Vagina (tissue), 2 donors: ENCODE measurements at regions not wholly inside any gene's neighbourhood (a gene's known extent, or its start where the extent isn't known, plus 50 kb on each side); places are given as distances from the start of the nearest gene placed in this dataset.
A peak's percentile ranks its signal among the peaks of the same experiment; 100 is the strongest.

Source experiments
- DNase-seq, 2 donors: peaks; one replicate each; pipeline ENCODE4 v3.0.0-alpha.2; 2017; ENCODE audit errors: extremely low spot score in 2 of 2
- H3K27ac ChIP-seq: fragments of 200-600 bp; sonication (generic); one replicate; pipeline ENCODE4 v1.5.1; 2019
- H3K27me3 ChIP-seq: fragments of 200-600 bp; sonication (generic); one replicate; pipeline ENCODE4 v1.5.1; 2019
- H3K36me3 ChIP-seq, 2 donors: fragments of 200-600 bp; sonication (generic); one replicate each; pipeline ENCODE4 v1.5.1; 2017 to 2019
- H3K4me1 ChIP-seq: fragments of 200-600 bp; sonication (generic); one replicate; pipeline ENCODE4 v1.5.1; 2019
- H3K4me3 ChIP-seq, 2 donors: fragments of 200-600 bp; sonication (generic); 1 replicate in 1 of 2; 2 replicates in 1 of 2; pipeline ENCODE4 v1.5.1; 2016 to 2019
- H3K9me3 ChIP-seq: fragments of 200-600 bp; sonication (generic); one replicate; pipeline ENCODE4 v1.5.1; 2019
- CTCF ChIP-seq, 3 experiments: fragments of 450-650 bp in 2 of 3; fragments of 200-600 bp in 1 of 3; sonication (generic) in 1 of 3; IDR thresholded peaks; one replicate each; pipeline ENCODE4 v1.5.1; 2017 to 2019; ENCODE audit warnings: antibody characterized with exemption in 3 of 3, mild to moderate bottlenecking in 2 of 3, moderate library complexity in 2 of 3
- POLR2A ChIP-seq, 2 donors: fragments of 450-650 bp; IDR thresholded peaks; one replicate each; pipeline ENCODE4 v1.6.1; 2017; ENCODE audit warnings: antibody characterized with exemption in 2 of 2, mild to moderate bottlenecking in 2 of 2, moderate library complexity in 2 of 2
- POLR2AphosphoS5 ChIP-seq, 2 donors: sonication (generic); formaldehyde crosslinking; IDR thresholded peaks; one replicate each; pipeline ENCODE4 v1.9.0; 2017; ENCODE audit warnings: antibody characterized with exemption in 2 of 2, mild to moderate bottlenecking in 2 of 2, low read depth in 1 of 2; ENCODE audit not compliant: insufficient read depth in 1 of 2
- intact Hi-C: fragments of 100-400 bp; cut with DNase I; formaldehyde crosslinking; loops from one replicate; pipeline ENCODE4 v1.15.1; 2023

GRCh38 chr10:78645169-78645686 lies 423.5 kb upstream of the ZMIZ1 start:
- intact Hi-C loops: no loop called here
- no peaks in the 10 kb centered on the region for H3K36me3 ChIP-seq
- peaks cover 9% of the 10 kb centered on the region for H3K4me1 ChIP-seq
- DNase-seq: no peak
- no peak overlapping the region for H3K4me3 ChIP-seq
- H3K27ac ChIP-seq: no peak overlapping the region
- TF ChIP-seq POLR2AphosphoS5 (IDR thresholded peaks at IDR 0.05; ENCODE audit: insufficient read depth in 1 of 2, low read depth in 1 of 2): no peak
- no peak for TF ChIP-seq POLR2A (IDR thresholded peaks at IDR 0.05)
- TF ChIP-seq CTCF (IDR thresholded peaks at IDR 0.05): no peak
- no peaks in the 10 kb centered on the region for H3K9me3 ChIP-seq
- no peaks in the 10 kb centered on the region for H3K27me3 ChIP-seq

- Histone ChIP-seq H3K27ac (no peak overlapping the region), H3K36me3 (no peaks in the 10 kb centered on the region), H3K27me3 (no peaks in the 10 kb centered on the region), H3K9me3 (no peaks in the 10 kb centered on the region), H3K4me1 (peaks cover 9% of the 10 kb centered on the region), H3K4me3 (no peak overlapping the region)
- TF ChIP-seq POLR2A (IDR thresholded peaks at IDR 0.05): no peak
- no peak for TF ChIP-seq POLR2AphosphoS5 (IDR thresholded peaks at IDR 0.05; ENCODE audit: insufficient read depth in 1 of 2, low read depth in 1 of 2)
- TF ChIP-seq CTCF (IDR thresholded peaks at IDR 0.05): no peak
- intact Hi-C loops: no loop called here
- no peak for DNase-seq
These were observed 422.8 kb upstream of the ZMIZ1 start for GRCh38 chr10:78645975-78646374.

GRCh38 chr10:78648256-78648860 lies 420.4 kb upstream of the ZMIZ1 start:
- intact Hi-C loops: no loop called here
- Histone ChIP-seq H3K9me3 (no peaks in the 10 kb centered on the region), H3K4me3 (no peak overlapping the region), H3K4me1 (no peaks in the 10 kb centered on the region), H3K27ac (no peak overlapping the region), H3K27me3 (no peaks in the 10 kb centered on the region), H3K36me3 (no peaks in the 10 kb centered on the region)
- no peak for DNase-seq
- TF ChIP-seq POLR2A (IDR thresholded peaks at IDR 0.05) (no peak), POLR2AphosphoS5 (IDR thresholded peaks at IDR 0.05; ENCODE audit: insufficient read depth in 1 of 2, low read depth in 1 of 2) (no peak), CTCF (IDR thresholded peaks at IDR 0.05) (no peak)

GRCh38 chr10:78649429-78649828 lies 419.3 kb upstream of the ZMIZ1 start:
- intact Hi-C loops: no loop called here
- TF ChIP-seq POLR2AphosphoS5 (IDR thresholded peaks at IDR 0.05; ENCODE audit: insufficient read depth in 1 of 2, low read depth in 1 of 2) (no peak), CTCF (IDR thresholded peaks at IDR 0.05) (no peak), POLR2A (IDR thresholded peaks at IDR 0.05) (no peak)
- H3K36me3 ChIP-seq: no peaks in the 10 kb centered on the region
- H3K27ac ChIP-seq: no peak overlapping the region
- H3K9me3 ChIP-seq: no peaks in the 10 kb centered on the region
- H3K4me1 ChIP-seq: no peaks in the 10 kb centered on the region
- H3K27me3 ChIP-seq: no peaks in the 10 kb centered on the region
- peak in 1 of 2 donors; percentile 28 for DNase-seq
- no peak overlapping the region for H3K4me3 ChIP-seq

- TF ChIP-seq CTCF (IDR thresholded peaks at IDR 0.05) (no peak), POLR2A (IDR thresholded peaks at IDR 0.05) (no peak), POLR2AphosphoS5 (IDR thresholded peaks at IDR 0.05; ENCODE audit: insufficient read depth in 1 of 2, low read depth in 1 of 2) (no peak)
- intact Hi-C loops: no loop called here
- no peak overlapping the region for H3K4me3 ChIP-seq
- no peaks in the 10 kb centered on the region for H3K9me3 ChIP-seq
- no peak overlapping the region for H3K27ac ChIP-seq
- no peaks in the 10 kb centered on the region for H3K27me3 ChIP-seq
- H3K36me3 ChIP-seq: no peaks in the 10 kb centered on the region
- DNase-seq: peak in 1 of 2 donors; percentile 62
- no peaks in the 10 kb centered on the region for H3K4me1 ChIP-seq
These were observed 418.6 kb upstream of the ZMIZ1 start for GRCh38 chr10:78650122-78650521.
